NT2/D1 (cell line): ENCODE measurements at regions not wholly inside any gene's neighbourhood (a gene's known extent, or its start where the extent isn't known, plus 50 kb on each side); places are given as distances from the start of the nearest gene placed in this dataset.

Experiments
- SUZ12 ChIP-seq: IDR thresholded peaks from 2 replicates; pipeline ENCODE4 v1.6.1; 2011; ENCODE audit not compliant: insufficient read length, insufficient read depth; ENCODE audit errors: extremely low read depth
- YY1 ChIP-seq: IDR thresholded peaks from 2 replicates; pipeline ENCODE4 v1.6.1; 2011; ENCODE audit not compliant: insufficient read length, insufficient read depth
- ZNF274 ChIP-seq: IDR thresholded peaks from 2 replicates; pipeline ENCODE4 v1.6.1; 2011; ENCODE audit warnings: mild to moderate bottlenecking, low read depth, low read length

DNA sequence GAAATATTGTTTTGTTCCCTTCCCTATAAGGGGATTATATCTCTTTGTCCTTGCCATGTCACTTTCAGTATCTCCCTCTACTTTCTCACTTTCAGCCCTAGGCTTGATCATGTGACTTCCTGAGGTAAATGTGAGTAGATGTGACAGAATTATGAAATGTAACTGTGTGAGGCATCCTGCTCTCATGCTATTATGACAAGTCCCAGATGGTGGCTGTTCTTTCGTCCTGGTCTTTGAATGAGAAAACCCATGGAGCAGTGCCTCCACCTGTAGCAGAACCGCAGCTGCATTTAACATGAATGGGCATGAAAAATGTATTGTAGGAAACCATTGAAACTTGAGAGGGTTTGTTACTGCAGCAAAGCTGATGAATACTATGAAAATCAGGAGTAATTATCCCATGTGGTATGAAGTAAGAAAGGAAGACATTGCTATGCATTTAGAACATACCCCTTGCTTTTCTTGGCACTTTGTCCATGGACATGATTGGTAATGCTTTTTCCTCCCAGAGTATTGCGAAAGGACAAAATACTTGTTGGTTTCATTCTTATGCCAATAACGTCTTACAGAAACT lies 202.2 kb upstream of the GPRIN3 start:
- no peak for TF ChIP-seq YY1
- TF ChIP-seq ZNF274: no peak
- no peak for TF ChIP-seq SUZ12
